HEK293T (cell line): ENCODE measurements at regions not wholly inside any gene's neighbourhood (a gene's known extent, or its start where the extent isn't known, plus 50 kb on each side); places are given as distances from the start of the nearest gene placed in this dataset.

Source experiments
- BHLHE40 ChIP-seq: fragments of 450-650 bp; IDR thresholded peaks from 2 replicates; pipeline ENCODE4 v1.6.1; 2016; ENCODE audit warnings: mild to moderate bottlenecking, moderate library complexity, borderline replicate concordance
- FOXA1 ChIP-seq: fragments of 450-650 bp; IDR thresholded peaks from 2 replicates; pipeline ENCODE4 v1.6.1; 2016; ENCODE audit warnings: mild to moderate bottlenecking
- FOXK2 ChIP-seq: fragments of 450-650 bp; IDR thresholded peaks from 2 replicates; pipeline ENCODE4 v1.6.1; 2016; ENCODE audit warnings: mild to moderate bottlenecking
- FOXM1 ChIP-seq: fragments of 450-650 bp; IDR thresholded peaks from 2 replicates; pipeline ENCODE4 v1.6.1; 2017; ENCODE audit warnings: mild to moderate bottlenecking, borderline replicate concordance
- HDGF ChIP-seq: fragments of 450-650 bp; IDR thresholded peaks from 2 replicates; pipeline ENCODE4 v1.6.1; 2017; ENCODE audit warnings: antibody characterized with exemption, borderline replicate concordance
- L3MBTL2 ChIP-seq: fragments of 450-650 bp; conservative IDR thresholded peaks from 2 replicates; pipeline ENCODE4 v1.6.1; 2016; ENCODE audit warnings: mild to moderate bottlenecking
- NFRKB ChIP-seq: fragments of 450-650 bp; IDR thresholded peaks from 2 replicates; pipeline ENCODE4 v1.6.1; 2016; ENCODE audit warnings: mild to moderate bottlenecking, moderate library complexity
- PKNOX1 ChIP-seq: fragments of 450-650 bp; IDR thresholded peaks from 2 replicates; pipeline ENCODE4 v1.6.1; 2016
- SP1 ChIP-seq: fragments of 450-650 bp; IDR thresholded peaks from 2 replicates; pipeline ENCODE4 v1.6.1; 2017
- SUZ12 ChIP-seq: fragments of 450-650 bp; IDR thresholded peaks from 2 replicates; pipeline ENCODE4 v1.6.1; 2016; ENCODE audit warnings: mild to moderate bottlenecking
- TARDBP ChIP-seq: fragments of 450-650 bp; IDR thresholded peaks from 2 replicates; pipeline ENCODE4 v1.6.1; 2016
- ZNF384 ChIP-seq: fragments of 450-650 bp; IDR thresholded peaks from 2 replicates; pipeline ENCODE4 v1.6.1; 2016

- TF ChIP-seq BHLHE40 = no peak
- TF ChIP-seq PKNOX1 = no peak
- TF ChIP-seq FOXM1 = no peak
- no peak for TF ChIP-seq L3MBTL2
- no peak for TF ChIP-seq NFRKB
- no peak for TF ChIP-seq HDGF
- TF ChIP-seq FOXK2 = no peak
- TF ChIP-seq SP1 = no peak
- no peak for TF ChIP-seq TARDBP
- no peak for TF ChIP-seq FOXA1
- no peak for TF ChIP-seq SUZ12
- TF ChIP-seq ZNF384 = no peak
Observed at GRCh38 chr12:118543651-118544050, 167.3 kb downstream of the SUDS3 start.
